ENCODE measurements at regions not wholly inside any gene's neighbourhood (a gene's known extent, or its start where the extent isn't known, plus 50 kb on each side); places are given as distances from the start of the nearest gene placed in this dataset.

GRCh38 chr12:17342381-17342961 lies 736.5 kb upstream of the LMO3 start:
- no peak overlapping the region for H2AFZ ChIP-seq (ENCODE audit: low read length)
- H3K4me1 ChIP-seq (ENCODE audit: insufficient read depth, low read length, poor library complexity, severe bottlenecking) = no peaks in the 10 kb centered on the region
- H3K9ac ChIP-seq (ENCODE audit: low read depth, low read length, poor library complexity, severe bottlenecking) = no peak overlapping the region
- H4K20me1 ChIP-seq (ENCODE audit: insufficient read depth, low read length, poor library complexity, severe bottlenecking) = no peaks in the 10 kb centered on the region
- no peak overlapping the region for H3K4me2 ChIP-seq (ENCODE audit: low read depth, low read length, poor library complexity, severe bottlenecking)
- H3F3A ChIP-seq (ENCODE audit: low read depth) = no peaks in the 10 kb centered on the region
- H3K79me2 ChIP-seq (ENCODE audit: insufficient read depth, low read length) = no peaks in the 10 kb centered on the region
- H3K4me3 ChIP-seq (ENCODE audit: low read length, poor library complexity, severe bottlenecking) = no peak overlapping the region
- H3K27me3 ChIP-seq (ENCODE audit: insufficient read depth, low read length, poor library complexity, severe bottlenecking) = no peaks in the 10 kb centered on the region
- TF ChIP-seq CTCF (conservative IDR thresholded peaks at IDR 0.05; ENCODE audit: low read length) (no peak), EZH2phosphoT487 (IDR thresholded peaks at IDR 0.05; ENCODE audit: borderline replicate concordance) (no peak)
- H3K9me3 ChIP-seq (ENCODE audit: insufficient read depth, low read depth, low read length) = no peaks in the 10 kb centered on the region
- H3K9me2 ChIP-seq (replicated peaks; ENCODE audit: low read depth, low read length) = no peaks in the 10 kb centered on the region
- no peaks in the 10 kb centered on the region for H3K36me3 ChIP-seq (ENCODE audit: insufficient read depth, low read length)

GRCh38 chr12:17335487-17335886 lies 729.5 kb upstream of the LMO3 start:
- Histone ChIP-seq H2AFZ (ENCODE audit: low read length) (no peak overlapping the region), H3K9me3 (ENCODE audit: insufficient read depth, low read depth, low read length) (no peaks in the 10 kb centered on the region), H3K79me2 (ENCODE audit: insufficient read depth, low read length) (no peaks in the 10 kb centered on the region)

GRCh38 chr12:17334784-17335183 lies 728.8 kb upstream of the LMO3 start:
- no peak for TF ChIP-seq CTCF (conservative IDR thresholded peaks at IDR 0.05; ENCODE audit: low read length)
- no peak for TF ChIP-seq EZH2phosphoT487 (IDR thresholded peaks at IDR 0.05; ENCODE audit: borderline replicate concordance)
- Histone ChIP-seq H3K4me1 (ENCODE audit: insufficient read depth, low read length, poor library complexity, severe bottlenecking) (no peaks in the 10 kb centered on the region), H3K36me3 (ENCODE audit: insufficient read depth, low read length) (no peaks in the 10 kb centered on the region), H3F3A (ENCODE audit: low read depth) (no peaks in the 10 kb centered on the region), H3K9me2 (replicated peaks; ENCODE audit: low read depth, low read length) (no peaks in the 10 kb centered on the region), H2AFZ (ENCODE audit: low read length) (no peak overlapping the region), H3K9ac (ENCODE audit: low read depth, low read length, poor library complexity, severe bottlenecking) (no peak overlapping the region), H3K9me3 (ENCODE audit: insufficient read depth, low read depth, low read length) (no peaks in the 10 kb centered on the region), H4K20me1 (ENCODE audit: insufficient read depth, low read length, poor library complexity, severe bottlenecking) (no peaks in the 10 kb centered on the region), H3K27me3 (ENCODE audit: insufficient read depth, low read length, poor library complexity, severe bottlenecking) (no peaks in the 10 kb centered on the region), H3K4me2 (ENCODE audit: low read depth, low read length, poor library complexity, severe bottlenecking) (no peak overlapping the region), H3K4me3 (ENCODE audit: low read length, poor library complexity, severe bottlenecking) (no peak overlapping the region), H3K79me2 (ENCODE audit: insufficient read depth, low read length) (no peaks in the 10 kb centered on the region)

More at GRCh38 chr12:17335487-17335886, 729.5 kb upstream of the LMO3 start:
- Histone ChIP-seq H3K4me2 (ENCODE audit: low read depth, low read length, poor library complexity, severe bottlenecking) (no peak overlapping the region), H3F3A (ENCODE audit: low read depth) (no peaks in the 10 kb centered on the region), H3K9me2 (replicated peaks; ENCODE audit: low read depth, low read length) (no peaks in the 10 kb centered on the region), H3K4me3 (ENCODE audit: low read length, poor library complexity, severe bottlenecking) (no peak overlapping the region), H4K20me1 (ENCODE audit: insufficient read depth, low read length, poor library complexity, severe bottlenecking) (no peaks in the 10 kb centered on the region), H3K4me1 (ENCODE audit: insufficient read depth, low read length, poor library complexity, severe bottlenecking) (no peaks in the 10 kb centered on the region), H3K9ac (ENCODE audit: low read depth, low read length, poor library complexity, severe bottlenecking) (no peak overlapping the region), H3K36me3 (ENCODE audit: insufficient read depth, low read length) (no peaks in the 10 kb centered on the region), H3K27me3 (ENCODE audit: insufficient read depth, low read length, poor library complexity, severe bottlenecking) (no peaks in the 10 kb centered on the region)
- TF ChIP-seq CTCF (conservative IDR thresholded peaks at IDR 0.05; ENCODE audit: low read length) = no peak
- no peak for TF ChIP-seq EZH2phosphoT487 (IDR thresholded peaks at IDR 0.05; ENCODE audit: borderline replicate concordance)
